ENCODE measurements at regions not wholly inside any gene's neighbourhood (a gene's known extent, or its start where the extent isn't known, plus 50 kb on each side); places are given as distances from the start of the nearest gene placed in this dataset.
"Not testable (repeated sequence)": the region's sequence is repeated elsewhere in the genome, so short reads cannot be mapped to it uniquely, and the experiment has no call there.

- no peaks in the 10 kb centered on the region for H3K9me3 ChIP-seq (ENCODE audit: low read depth)
- no peaks in the 10 kb centered on the region for H4K20me1 ChIP-seq (ENCODE audit: low read depth)
- peaks cover 4% of the 10 kb centered on the region for H3K27me3 Mint-ChIP-seq (ENCODE audit: insufficient read depth, low read depth)
- H3K4me3 ChIP-seq = no peak overlapping the region
- DNase-seq (ENCODE audit: low spot score) = no peak
- peaks cover 15% of the 10 kb centered on the region for H3K9me3 Mint-ChIP-seq
- H3K79me2 ChIP-seq (ENCODE audit: low read depth) = no peaks in the 10 kb centered on the region
- H3K4me1 ChIP-seq = no peaks in the 10 kb centered on the region
- H3K27ac Mint-ChIP-seq = no peak overlapping the region
- TF ChIP-seq EZH2 (IDR thresholded peaks at IDR 0.05) (no peak), EZH2phosphoT487 (IDR thresholded peaks at IDR 0.05) (no peak)
- TF ChIP-seq, protein P1, sequence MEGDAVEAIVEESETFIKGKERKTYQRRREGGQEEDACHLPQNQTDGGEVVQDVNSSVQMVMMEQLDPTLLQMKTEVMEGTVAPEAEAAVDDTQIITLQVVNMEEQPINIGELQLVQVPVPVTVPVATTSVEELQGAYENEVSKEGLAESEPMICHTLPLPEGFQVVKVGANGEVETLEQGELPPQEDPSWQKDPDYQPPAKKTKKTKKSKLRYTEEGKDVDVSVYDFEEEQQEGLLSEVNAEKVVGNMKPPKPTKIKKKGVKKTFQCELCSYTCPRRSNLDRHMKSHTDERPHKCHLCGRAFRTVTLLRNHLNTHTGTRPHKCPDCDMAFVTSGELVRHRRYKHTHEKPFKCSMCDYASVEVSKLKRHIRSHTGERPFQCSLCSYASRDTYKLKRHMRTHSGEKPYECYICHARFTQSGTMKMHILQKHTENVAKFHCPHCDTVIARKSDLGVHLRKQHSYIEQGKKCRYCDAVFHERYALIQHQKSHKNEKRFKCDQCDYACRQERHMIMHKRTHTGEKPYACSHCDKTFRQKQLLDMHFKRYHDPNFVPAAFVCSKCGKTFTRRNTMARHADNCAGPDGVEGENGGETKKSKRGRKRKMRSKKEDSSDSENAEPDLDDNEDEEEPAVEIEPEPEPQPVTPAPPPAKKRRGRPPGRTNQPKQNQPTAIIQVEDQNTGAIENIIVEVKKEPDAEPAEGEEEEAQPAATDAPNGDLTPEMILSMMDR (IDR thresholded peaks at IDR 0.05) = no peak
- H3K27me3 ChIP-seq = no peaks in the 10 kb centered on the region
- no peak overlapping the region for H3K27ac ChIP-seq
- H3K4me1 Mint-ChIP-seq = peaks cover 15% of the 10 kb centered on the region
- H3K36me3 Mint-ChIP-seq = no peaks in the 10 kb centered on the region
- H3K9ac ChIP-seq = no peak overlapping the region
- no peak overlapping the region for H3K4me3 Mint-ChIP-seq
- no peaks in the 10 kb centered on the region for H3K36me3 ChIP-seq
- no peak overlapping the region for H3K4me2 ChIP-seq
- no peaks in the 10 kb centered on the region for H3F3A ChIP-seq (ENCODE audit: low read depth)
- no peak overlapping the region for H2AFZ ChIP-seq (replicated peaks)
Observed at GRCh38 chr15:67931861-67932260, 92.0 kb upstream of the RNU6-1 start.

GRCh38 chr15:67934126-67934525, 94.3 kb upstream of the RNU6-1 start:
- not testable (repeated sequence) for H2AFZ ChIP-seq (replicated peaks); H3K36me3 Mint-ChIP-seq; H3K4me1 ChIP-seq; H3K27me3 ChIP-seq; H3K4me3 ChIP-seq; H3K9ac ChIP-seq; H3F3A ChIP-seq (ENCODE audit: low read depth); H3K27ac ChIP-seq; H3K9me3 ChIP-seq (ENCODE audit: low read depth); H4K20me1 ChIP-seq (ENCODE audit: low read depth); H3K4me3 Mint-ChIP-seq; H3K36me3 ChIP-seq; H3K79me2 ChIP-seq (ENCODE audit: low read depth); H3K27me3 Mint-ChIP-seq (ENCODE audit: insufficient read depth, low read depth); H3K4me2 ChIP-seq; DNase-seq (ENCODE audit: low spot score)
- peaks cover 15% of the 10 kb centered on the region for H3K9me3 Mint-ChIP-seq
- peak overlapping the region; percentile 30 for H3K27ac Mint-ChIP-seq
- peaks cover 14% of the 10 kb centered on the region for H3K4me1 Mint-ChIP-seq

GRCh38 chr15:67935244-67935643, 95.4 kb upstream of the RNU6-1 start:
- Histone ChIP-seq H3K9ac (no peak overlapping the region), H3K9me3 (ENCODE audit: low read depth) (no peaks in the 10 kb centered on the region), H3K27me3 (no peaks in the 10 kb centered on the region), H4K20me1 (ENCODE audit: low read depth) (no peaks in the 10 kb centered on the region), H3K36me3 (no peaks in the 10 kb centered on the region), H2AFZ (replicated peaks) (no peak overlapping the region), H3F3A (ENCODE audit: low read depth) (peaks cover 10% of the 10 kb centered on the region), H3K79me2 (ENCODE audit: low read depth) (no peaks in the 10 kb centered on the region), H3K4me2 (no peak overlapping the region), H3K4me1 (peaks cover 4% of the 10 kb centered on the region), H3K4me3 (no peak overlapping the region), H3K27ac (no peak overlapping the region)
- DNase-seq (ENCODE audit: low spot score) = no peak
- Mint-ChIP-seq H3K4me1 (peaks cover 14% of the 10 kb centered on the region), H3K9me3 (peaks cover 21% of the 10 kb centered on the region), H3K36me3 (no peaks in the 10 kb centered on the region), H3K4me3 (no peak overlapping the region), H3K27ac (no peak overlapping the region), H3K27me3 (ENCODE audit: insufficient read depth, low read depth) (no peaks in the 10 kb centered on the region)
- TF ChIP-seq EZH2 (IDR thresholded peaks at IDR 0.05) (no peak), EZH2phosphoT487 (IDR thresholded peaks at IDR 0.05) (no peak)
- TF ChIP-seq, protein P1 (IDR thresholded peaks at IDR 0.05) = no peak

DNA sequence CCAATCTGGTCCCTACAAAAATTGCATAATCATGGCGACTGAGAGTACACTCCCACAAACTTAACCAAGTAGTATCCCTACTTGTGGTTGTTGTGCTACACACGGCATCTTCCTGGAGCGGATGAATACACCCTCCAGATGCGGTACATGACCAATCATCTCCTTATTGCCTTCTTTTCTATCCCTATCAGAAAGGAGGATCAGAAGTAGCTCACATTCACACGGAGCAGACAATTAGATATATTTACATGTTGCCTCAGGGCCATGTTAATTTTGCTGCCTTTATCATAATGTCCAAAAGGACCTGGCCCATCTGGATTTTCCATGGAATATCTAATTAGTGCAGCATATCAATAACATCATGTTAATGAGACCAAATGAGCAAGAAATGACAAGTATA, 96.4 kb upstream of the RNU6-1 start:
- Mint-ChIP-seq H3K36me3 (no peaks in the 10 kb centered on the region), H3K27me3 (ENCODE audit: insufficient read depth, low read depth) (no peaks in the 10 kb centered on the region), H3K4me3 (no peak overlapping the region), H3K4me1 (peaks cover 14% of the 10 kb centered on the region), H3K9me3 (peaks cover 24% of the 10 kb centered on the region), H3K27ac (no peak overlapping the region)
- no peak for TF ChIP-seq EZH2phosphoT487 (IDR thresholded peaks at IDR 0.05)
- TF ChIP-seq, protein P1 (IDR thresholded peaks at IDR 0.05) = no peak
- TF ChIP-seq EZH2 (IDR thresholded peaks at IDR 0.05) = no peak
- Histone ChIP-seq H3K9ac (no peak overlapping the region), H3K36me3 (no peaks in the 10 kb centered on the region), H3K27ac (no peak overlapping the region), H3K9me3 (ENCODE audit: low read depth) (no peaks in the 10 kb centered on the region), H2AFZ (replicated peaks) (no peak overlapping the region), H4K20me1 (ENCODE audit: low read depth) (no peaks in the 10 kb centered on the region), H3K27me3 (no peaks in the 10 kb centered on the region), H3K4me3 (no peak overlapping the region), H3F3A (ENCODE audit: low read depth) (peaks cover 10% of the 10 kb centered on the region), H3K4me1 (peaks cover 4% of the 10 kb centered on the region), H3K4me2 (no peak overlapping the region), H3K79me2 (ENCODE audit: low read depth) (no peaks in the 10 kb centered on the region)
- no peak for DNase-seq (ENCODE audit: low spot score)
